ENCODE measurements at regions not wholly inside any gene's neighbourhood (a gene's known extent, or its start where the extent isn't known, plus 50 kb on each side); places are given as distances from the start of the nearest gene placed in this dataset.

GRCh38 chrY:7263773-7264172, 352.2 kb upstream of the AMELY start:
- TF ChIP-seq, protein P1, sequence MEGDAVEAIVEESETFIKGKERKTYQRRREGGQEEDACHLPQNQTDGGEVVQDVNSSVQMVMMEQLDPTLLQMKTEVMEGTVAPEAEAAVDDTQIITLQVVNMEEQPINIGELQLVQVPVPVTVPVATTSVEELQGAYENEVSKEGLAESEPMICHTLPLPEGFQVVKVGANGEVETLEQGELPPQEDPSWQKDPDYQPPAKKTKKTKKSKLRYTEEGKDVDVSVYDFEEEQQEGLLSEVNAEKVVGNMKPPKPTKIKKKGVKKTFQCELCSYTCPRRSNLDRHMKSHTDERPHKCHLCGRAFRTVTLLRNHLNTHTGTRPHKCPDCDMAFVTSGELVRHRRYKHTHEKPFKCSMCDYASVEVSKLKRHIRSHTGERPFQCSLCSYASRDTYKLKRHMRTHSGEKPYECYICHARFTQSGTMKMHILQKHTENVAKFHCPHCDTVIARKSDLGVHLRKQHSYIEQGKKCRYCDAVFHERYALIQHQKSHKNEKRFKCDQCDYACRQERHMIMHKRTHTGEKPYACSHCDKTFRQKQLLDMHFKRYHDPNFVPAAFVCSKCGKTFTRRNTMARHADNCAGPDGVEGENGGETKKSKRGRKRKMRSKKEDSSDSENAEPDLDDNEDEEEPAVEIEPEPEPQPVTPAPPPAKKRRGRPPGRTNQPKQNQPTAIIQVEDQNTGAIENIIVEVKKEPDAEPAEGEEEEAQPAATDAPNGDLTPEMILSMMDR (IDR thresholded peaks at IDR 0.05): no peak
- TF ChIP-seq EZH2 (IDR thresholded peaks at IDR 0.05; ENCODE audit: borderline replicate concordance, insufficient read depth, low read depth, low read length, poor library complexity, severe bottlenecking): no peak

Measured in B cell (primary cell).